ENCODE measurements at regions not wholly inside any gene's neighbourhood (a gene's known extent, or its start where the extent isn't known, plus 50 kb on each side); places are given as distances from the start of the nearest gene placed in this dataset.

DNA sequence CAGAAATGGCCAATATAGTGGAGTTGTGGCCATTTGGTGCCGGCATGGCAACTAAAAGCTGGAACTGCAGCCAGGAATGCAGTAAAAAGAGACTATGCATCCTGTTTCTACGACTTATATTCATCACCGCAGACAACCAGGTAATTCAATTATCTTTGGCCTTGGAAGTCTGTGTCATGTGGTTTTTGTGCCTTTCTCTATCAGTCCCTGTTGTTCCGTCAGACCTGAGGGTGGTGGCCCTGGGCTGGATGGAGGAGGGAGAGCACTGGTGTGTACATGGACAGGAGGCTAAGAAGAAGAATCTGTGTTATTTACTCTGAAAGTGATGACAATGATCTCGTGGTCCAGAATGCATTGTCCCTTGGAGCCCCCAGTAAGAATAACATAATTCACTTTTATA, 852.6 kb downstream of the VRK1 start:
- TF ChIP-seq CTCF (IDR thresholded peaks at IDR 0.05; ENCODE audit: poor library complexity) (no peak), EZH2phosphoT487 (IDR thresholded peaks at IDR 0.05; ENCODE audit: low read depth, severe bottlenecking, unreplicated experiment) (no peak), EZH2 (IDR thresholded peaks at IDR 0.05; ENCODE audit: borderline replicate concordance) (no peak)
